ENCODE measurements at regions not wholly inside any gene's neighbourhood (a gene's known extent, or its start where the extent isn't known, plus 50 kb on each side); places are given as distances from the start of the nearest gene placed in this dataset.

- TF ChIP-seq CTCF (IDR thresholded peaks at IDR 0.05; ENCODE audit: insufficient read depth, low read depth, low read length) (no peak), EZH2 (IDR thresholded peaks at IDR 0.05; ENCODE audit: insufficient read depth, low read length) (no peak)
Observed at GRCh38 chr6:147752689-147753403, 244.4 kb downstream of the SAMD5 start.

Data from astrocyte (in vitro differentiated cells and primary cell).